Cardiac muscle cell (in vitro differentiated cells and primary cell): ENCODE measurements at regions not wholly inside any gene's neighbourhood (a gene's known extent, or its start where the extent isn't known, plus 50 kb on each side); places are given as distances from the start of the nearest gene placed in this dataset.
"Not testable (repeated sequence)": the region's sequence is repeated elsewhere in the genome, so short reads cannot be mapped to it uniquely, and the experiment has no call there.

ENCODE experiments used
- DNase-seq, 2 donors: peaks; one replicate each; pipeline versions ENCODE4 v3.0.0 to v3.0.0-alpha.2; 2010 to 2017; ENCODE audit warnings: low read depth in 1 of 2, low spot score in 1 of 2
- H3K27ac ChIP-seq: fragments of 200-600 bp; sonication (generic); 2 replicates; pipeline ENCODE4 v1.5.1; 2016
- H3K27me3 ChIP-seq: fragments of 200-600 bp; sonication (generic); 2 replicates; pipeline ENCODE4 v1.6.0; 2016; ENCODE audit warnings: control low read depth
- H3K36me3 ChIP-seq: fragments of 200-600 bp; sonication (generic); 2 replicates; pipeline ENCODE4 v1.5.1; 2016; ENCODE audit warnings: control low read depth
- H3K4me1 ChIP-seq: fragments of 200-600 bp; sonication (generic); 2 replicates; pipeline ENCODE4 v1.8.1; 2017; ENCODE audit warnings: low read depth, mild to moderate bottlenecking, mixed run types
- H3K4me3 ChIP-seq: fragments of 200-600 bp; sonication (generic); 2 replicates; pipeline ENCODE4 v1.5.1; 2016; ENCODE audit warnings: mild to moderate bottlenecking
- H3K9me3 ChIP-seq: fragments of 200-600 bp; sonication (generic); 2 replicates; pipeline ENCODE4 v1.5.1; 2017; ENCODE audit warnings: low read depth, mild to moderate bottlenecking, control low read depth
- CTCF ChIP-seq: IDR thresholded peaks from 2 replicates; pipeline ENCODE4 v1.5.1; 2012; ENCODE audit warnings: low read depth, mild to moderate bottlenecking, low read length

- Histone ChIP-seq H3K4me3 (no peak overlapping the region), H3K27me3 (no peaks in the 10 kb centered on the region), H3K27ac (no peak overlapping the region), H3K4me1 (no peaks in the 10 kb centered on the region), H3K9me3 (no peaks in the 10 kb centered on the region), H3K36me3 (no peaks in the 10 kb centered on the region)
- DNase-seq: peak in 1 of 2 donors; percentile 92
- TF ChIP-seq CTCF: no peak
These were observed 92.1 kb downstream of the CCDC71L start for GRCh38 chr7:106568680-106569499.

GRCh38 chr7:106568002-106568679 is 92.8 kb downstream of the CCDC71L start:
- Histone ChIP-seq H3K4me1 (no peaks in the 10 kb centered on the region), H3K9me3 (no peaks in the 10 kb centered on the region), H3K4me3 (no peak overlapping the region), H3K36me3 (no peaks in the 10 kb centered on the region), H3K27ac (no peak overlapping the region), H3K27me3 (no peaks in the 10 kb centered on the region)
- no peak for TF ChIP-seq CTCF
- DNase-seq: no peak

- H3K27ac ChIP-seq, H3K9me3 ChIP-seq: not testable (repeated sequence)
These were observed 93.6 kb downstream of the CCDC71L start for GRCh38 chr7:106567204-106568001.

GRCh38 chr7:106566672-106567071 is 94.3 kb downstream of the CCDC71L start:
- H3K27me3 ChIP-seq: no peaks in the 10 kb centered on the region
- no peaks in the 10 kb centered on the region for H3K36me3 ChIP-seq
- H3K4me1 ChIP-seq: no peaks in the 10 kb centered on the region
- H3K9me3 ChIP-seq: no peaks in the 10 kb centered on the region
- H3K27ac ChIP-seq: no peak overlapping the region
- no peak overlapping the region for H3K4me3 ChIP-seq
- no peak for TF ChIP-seq CTCF
- peak in 1 of 2 donors; percentile 49 for DNase-seq

More at GRCh38 chr7:106567204-106568001, 93.6 kb downstream of the CCDC71L start:
- not testable (repeated sequence) for H3K36me3 ChIP-seq, H3K27me3 ChIP-seq, H3K4me3 ChIP-seq, H3K4me1 ChIP-seq, DNase-seq

- Histone ChIP-seq H3K36me3 (no peaks in the 10 kb centered on the region), H3K27ac (no peak overlapping the region), H3K9me3 (no peaks in the 10 kb centered on the region), H3K4me3 (no peak overlapping the region), H3K4me1 (no peaks in the 10 kb centered on the region), H3K27me3 (no peaks in the 10 kb centered on the region)
- no peak for DNase-seq
- TF ChIP-seq CTCF: no peak
These were observed 94.8 kb downstream of the CCDC71L start for GRCh38 chr7:106566196-106566595.
